ENCODE measurements at regions not wholly inside any gene's neighbourhood (a gene's known extent, or its start where the extent isn't known, plus 50 kb on each side); places are given as distances from the start of the nearest gene placed in this dataset.

DNA sequence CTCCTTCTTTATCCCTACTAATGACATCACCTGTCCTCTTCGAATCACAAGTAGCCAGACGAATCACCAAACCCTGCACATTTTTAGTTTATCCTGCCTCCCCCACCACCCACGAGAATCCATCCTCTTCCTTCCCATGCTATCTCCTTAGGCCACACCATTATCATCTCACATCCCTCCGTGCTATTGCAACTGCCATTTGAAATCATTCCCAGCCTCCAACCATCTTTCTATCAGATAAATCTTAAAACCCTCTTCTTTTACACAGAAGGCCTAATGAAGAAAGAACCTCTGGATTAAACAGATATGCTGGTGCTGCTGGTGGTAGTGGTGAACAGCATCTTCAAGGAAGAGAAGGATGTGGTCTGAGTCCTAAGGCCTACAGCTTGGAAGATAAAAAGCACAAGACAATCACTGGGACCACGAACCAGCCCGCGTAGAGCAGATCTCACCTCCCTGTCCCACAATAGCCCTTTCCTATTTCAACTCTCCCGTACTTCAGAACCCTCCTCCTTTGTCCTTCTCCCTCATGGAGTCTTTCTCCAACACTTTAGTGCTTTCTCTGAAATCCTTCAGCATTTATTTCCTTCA is 403.1 kb downstream of the SFMBT2 start (continued):
- no peak for TF ChIP-seq ZNF696 (CRISPR knock-in tag; conservative IDR thresholded peaks at IDR 0.05)
- TF ChIP-seq GTF2E2 (tag; IDR thresholded peaks at IDR 0.05), result no peak
- TF ChIP-seq MEIS2 (IDR thresholded peaks at IDR 0.05; ENCODE audit: partially characterized antibody), result no peak
- no peak for TF ChIP-seq TFAM (CRISPR knock-in tag; conservative IDR thresholded peaks at IDR 0.05)
- no peak for TF ChIP-seq CBX1 (IDR thresholded peaks at IDR 0.05; ENCODE audit: low read depth)
- 0 out of 4 replicates have a peak, but pooled peaks of 1 of the 2 experiments have one; percentile 39 for TF ChIP-seq ETV6 (IDR thresholded peaks at IDR 0.05; ENCODE audit: borderline replicate concordance in 1 of 2, low read depth in 2 of 2, low read length in 1 of 2)
- no peak for TF ChIP-seq ETV6 (CRISPR knock-in tag; IDR thresholded peaks at IDR 0.05; ENCODE audit: borderline replicate concordance)
- TF ChIP-seq ELF1 (tag; IDR thresholded peaks at IDR 0.05), result no peak
- no peak for TF ChIP-seq RB1 (IDR thresholded peaks at IDR 0.05; ENCODE audit: low read depth)
- TF ChIP-seq ZNF12 (CRISPR knock-in tag; IDR thresholded peaks at IDR 0.05), result no peak
- TF ChIP-seq, protein P1, sequence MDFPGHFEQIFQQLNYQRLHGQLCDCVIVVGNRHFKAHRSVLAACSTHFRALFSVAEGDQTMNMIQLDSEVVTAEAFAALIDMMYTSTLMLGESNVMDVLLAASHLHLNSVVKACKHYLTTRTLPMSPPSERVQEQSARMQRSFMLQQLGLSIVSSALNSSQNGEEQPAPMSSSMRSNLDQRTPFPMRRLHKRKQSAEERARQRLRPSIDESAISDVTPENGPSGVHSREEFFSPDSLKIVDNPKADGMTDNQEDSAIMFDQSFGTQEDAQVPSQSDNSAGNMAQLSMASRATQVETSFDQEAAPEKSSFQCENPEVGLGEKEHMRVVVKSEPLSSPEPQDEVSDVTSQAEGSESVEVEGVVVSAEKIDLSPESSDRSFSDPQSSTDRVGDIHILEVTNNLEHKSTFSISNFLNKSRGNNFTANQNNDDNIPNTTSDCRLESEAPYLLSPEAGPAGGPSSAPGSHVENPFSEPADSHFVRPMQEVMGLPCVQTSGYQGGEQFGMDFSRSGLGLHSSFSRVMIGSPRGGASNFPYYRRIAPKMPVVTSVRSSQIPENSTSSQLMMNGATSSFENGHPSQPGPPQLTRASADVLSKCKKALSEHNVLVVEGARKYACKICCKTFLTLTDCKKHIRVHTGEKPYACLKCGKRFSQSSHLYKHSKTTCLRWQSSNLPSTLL (IDR thresholded peaks at IDR 0.05), result no peak
- no peak for TF ChIP-seq NR4A1 (CRISPR knock-in tag; IDR thresholded peaks at IDR 0.05)
- no peak for TF ChIP-seq NR4A1 (tag; IDR thresholded peaks at IDR 0.05)
- peak; percentile 48 for TF ChIP-seq RBM25 (IDR thresholded peaks at IDR 0.05; ENCODE audit: low read depth, low read length, severe bottlenecking)
- TF ChIP-seq KAT2B (IDR thresholded peaks at IDR 0.05; ENCODE audit: low read depth, low read length), result no peak
- TF ChIP-seq MECOM (CRISPR knock-in tag; IDR thresholded peaks at IDR 0.05), result peak; percentile 71; the same call in 1 of the 2 replicates
- TF ChIP-seq ATF1 (CRISPR knock-in tag; IDR thresholded peaks at IDR 0.05), result no peak
- TF ChIP-seq ATF1 (tag; IDR thresholded peaks at IDR 0.05), result no peak
- peak; percentile 96 for TF ChIP-seq CBFA2T2 (conservative IDR thresholded peaks at IDR 0.05)
- TF ChIP-seq COPS2 (conservative IDR thresholded peaks at IDR 0.05), result no peak
- no peak for TF ChIP-seq SPI1 (IDR thresholded peaks at IDR 0.05; ENCODE audit: borderline replicate concordance, low read depth, low read length)
- TF ChIP-seq NFIC (IDR thresholded peaks at IDR 0.05), result peak; percentile 88
- TF ChIP-seq ZNF3 (CRISPR knock-in tag; IDR thresholded peaks at IDR 0.05), result no peak
- TF ChIP-seq DPF2 (IDR thresholded peaks at IDR 0.05), result peak; percentile 67; the same call in 1 of the 2 replicates
- no peak for TF ChIP-seq KDM5B (IDR thresholded peaks at IDR 0.05; ENCODE audit: insufficient replicate concordance, low read depth, low read length)
- TF ChIP-seq, protein P2, sequence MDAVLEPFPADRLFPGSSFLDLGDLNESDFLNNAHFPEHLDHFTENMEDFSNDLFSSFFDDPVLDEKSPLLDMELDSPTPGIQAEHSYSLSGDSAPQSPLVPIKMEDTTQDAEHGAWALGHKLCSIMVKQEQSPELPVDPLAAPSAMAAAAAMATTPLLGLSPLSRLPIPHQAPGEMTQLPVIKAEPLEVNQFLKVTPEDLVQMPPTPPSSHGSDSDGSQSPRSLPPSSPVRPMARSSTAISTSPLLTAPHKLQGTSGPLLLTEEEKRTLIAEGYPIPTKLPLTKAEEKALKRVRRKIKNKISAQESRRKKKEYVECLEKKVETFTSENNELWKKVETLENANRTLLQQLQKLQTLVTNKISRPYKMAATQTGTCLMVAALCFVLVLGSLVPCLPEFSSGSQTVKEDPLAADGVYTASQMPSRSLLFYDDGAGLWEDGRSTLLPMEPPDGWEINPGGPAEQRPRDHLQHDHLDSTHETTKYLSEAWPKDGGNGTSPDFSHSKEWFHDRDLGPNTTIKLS (IDR thresholded peaks at IDR 0.05; ENCODE audit: borderline replicate concordance, low read depth), result no peak
- TF ChIP-seq MTA3 (IDR thresholded peaks at IDR 0.05; ENCODE audit: borderline replicate concordance), result no peak
- TF ChIP-seq BRCA1 (IDR thresholded peaks at IDR 0.05), result no peak
- no peak for TF ChIP-seq BRCA1 (CRISPR knock-in tag; IDR thresholded peaks at IDR 0.05)
- TF ChIP-seq ZNF324 (CRISPR knock-in tag; IDR thresholded peaks at IDR 0.05), result no peak
- TF ChIP-seq ZNF695 (CRISPR knock-in tag; IDR thresholded peaks at IDR 0.05), result no peak
- no peak for TF ChIP-seq TEAD1 (CRISPR knock-in tag; IDR thresholded peaks at IDR 0.05)
